Sigmoid colon (tissue), 6 donors: ENCODE measurements at regions not wholly inside any gene's neighbourhood (a gene's known extent, or its start where the extent isn't known, plus 50 kb on each side); places are given as distances from the start of the nearest gene placed in this dataset.

Experiments
- DNase-seq: peaks from one replicate; pipeline ENCODE4 v3.0.0-alpha.2; 2019
- H3K27ac ChIP-seq, 4 donors: fragments of 200-600 bp; sonication (generic); one replicate each; pipeline ENCODE4 v1.5.1; 2016 to 2019; ENCODE audit warnings: mild to moderate bottlenecking in 1 of 4
- H3K27me3 ChIP-seq, 3 donors: fragments of 200-600 bp; sonication (generic); one replicate each; pipeline ENCODE4 v1.5.1; 2019; ENCODE audit warnings: mild to moderate bottlenecking in 1 of 3
- H3K36me3 ChIP-seq, 4 donors: fragments of 200-600 bp; sonication (generic); one replicate each; pipeline ENCODE4 v1.5.1; 2016 to 2019
- H3K4me1 ChIP-seq, 4 donors: fragments of 200-600 bp; sonication (generic); one replicate each; pipeline ENCODE4 v1.5.1; 2017 to 2019
- H3K4me3 ChIP-seq, 4 donors: fragments of 200-600 bp; sonication (generic); one replicate each; pipeline ENCODE4 v1.5.1; 2017 to 2019; ENCODE audit warnings: mild to moderate bottlenecking in 2 of 4, moderate library complexity in 1 of 4
- H3K9me3 ChIP-seq, 4 donors: fragments of 200-600 bp in 3 of 4; sonication (generic) in 3 of 4; one replicate each; pipeline versions ENCODE4 v1.5.1 to v1.6.1; 2013 to 2019
- EP300 ChIP-seq, 4 donors: sonication (generic); formaldehyde crosslinking; IDR thresholded peaks; one replicate each; pipeline ENCODE4 v1.6.1; 2017; ENCODE audit warnings: antibody characterized with exemption in 4 of 4
- POLR2A ChIP-seq, 2 donors: fragments of 450-650 bp; IDR thresholded peaks; one replicate each; pipeline ENCODE4 v1.6.1; 2016; ENCODE audit warnings: antibody characterized with exemption in 2 of 2, mild to moderate bottlenecking in 2 of 2, moderate library complexity in 2 of 2
- POLR2AphosphoS5 ChIP-seq, 4 donors: sonication (generic); formaldehyde crosslinking; IDR thresholded peaks; one replicate each; pipeline ENCODE4 v1.6.1; 2017; ENCODE audit warnings: antibody characterized with exemption in 4 of 4
- WGBS, 2 donors: extraction: QIAGEN DNeasy Blood & Tissue Kit; methylation state at CpG; one replicate each; pipeline ENCODE4 v1.1.7; 2013; 5-methylcytosine and 5-hydroxymethylcytosine counted together
- intact Hi-C: fragments of 100-400 bp; cut with DNase I; formaldehyde crosslinking; loops from one replicate; pipeline ENCODE4 v1.15.1; 2023
- TF ChIP-seq, protein P1 (sequence below), 4 experiments: fragments of 450-650 bp in 3 of 4; fragments of 200-600 bp in 1 of 4; IDR thresholded peaks; one replicate each; pipeline ENCODE4 v1.5.1; 2016 to 2019; ENCODE audit warnings: antibody characterized with exemption in 4 of 4, mild to moderate bottlenecking in 3 of 4, moderate library complexity in 2 of 4
- donor health status: healthy with polysubstance abuse.
- donor health status: healthy.

DNA sequence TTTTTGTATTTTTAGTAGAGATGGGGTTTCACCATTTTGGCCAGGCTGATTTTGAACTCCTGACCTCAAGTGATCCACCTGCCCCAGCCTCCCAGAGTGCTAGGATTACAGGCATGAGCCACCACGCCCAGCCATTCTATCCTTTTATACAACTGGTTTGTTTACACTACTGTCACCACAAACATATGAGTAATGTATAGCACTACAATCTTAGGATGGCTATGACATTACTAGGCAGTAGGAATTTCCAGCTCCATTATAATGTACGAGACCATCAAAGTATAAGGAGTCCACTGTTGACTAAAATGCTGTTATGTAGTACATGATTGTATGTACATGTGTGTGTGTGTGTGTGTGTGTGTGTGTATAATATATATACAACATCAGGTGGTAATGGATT, 1126.1 kb upstream of the LRRN3 start:
- no peaks in the 10 kb centered on the region for H3K9me3 ChIP-seq
- WGBS, 2 donors, result 38 to 73% methylated on average over 2 of the region's 2 CpGs
- no peaks in the 10 kb centered on the region for H3K4me1 ChIP-seq
- intact Hi-C loops, result no loop called here
- no peaks in the 10 kb centered on the region for H3K36me3 ChIP-seq
- H3K27me3 ChIP-seq, result no peaks in the 10 kb centered on the region
- no peak for TF ChIP-seq POLR2A (IDR thresholded peaks at IDR 0.05)
- no peak for TF ChIP-seq POLR2AphosphoS5 (IDR thresholded peaks at IDR 0.05)
- no peak for TF ChIP-seq EP300 (IDR thresholded peaks at IDR 0.05)
- TF ChIP-seq, protein P1, sequence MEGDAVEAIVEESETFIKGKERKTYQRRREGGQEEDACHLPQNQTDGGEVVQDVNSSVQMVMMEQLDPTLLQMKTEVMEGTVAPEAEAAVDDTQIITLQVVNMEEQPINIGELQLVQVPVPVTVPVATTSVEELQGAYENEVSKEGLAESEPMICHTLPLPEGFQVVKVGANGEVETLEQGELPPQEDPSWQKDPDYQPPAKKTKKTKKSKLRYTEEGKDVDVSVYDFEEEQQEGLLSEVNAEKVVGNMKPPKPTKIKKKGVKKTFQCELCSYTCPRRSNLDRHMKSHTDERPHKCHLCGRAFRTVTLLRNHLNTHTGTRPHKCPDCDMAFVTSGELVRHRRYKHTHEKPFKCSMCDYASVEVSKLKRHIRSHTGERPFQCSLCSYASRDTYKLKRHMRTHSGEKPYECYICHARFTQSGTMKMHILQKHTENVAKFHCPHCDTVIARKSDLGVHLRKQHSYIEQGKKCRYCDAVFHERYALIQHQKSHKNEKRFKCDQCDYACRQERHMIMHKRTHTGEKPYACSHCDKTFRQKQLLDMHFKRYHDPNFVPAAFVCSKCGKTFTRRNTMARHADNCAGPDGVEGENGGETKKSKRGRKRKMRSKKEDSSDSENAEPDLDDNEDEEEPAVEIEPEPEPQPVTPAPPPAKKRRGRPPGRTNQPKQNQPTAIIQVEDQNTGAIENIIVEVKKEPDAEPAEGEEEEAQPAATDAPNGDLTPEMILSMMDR (IDR thresholded peaks at IDR 0.05), result no peak
- no peak overlapping the region for H3K27ac ChIP-seq
- H3K4me3 ChIP-seq, result no peak overlapping the region
- DNase-seq, result no peak

DNA sequence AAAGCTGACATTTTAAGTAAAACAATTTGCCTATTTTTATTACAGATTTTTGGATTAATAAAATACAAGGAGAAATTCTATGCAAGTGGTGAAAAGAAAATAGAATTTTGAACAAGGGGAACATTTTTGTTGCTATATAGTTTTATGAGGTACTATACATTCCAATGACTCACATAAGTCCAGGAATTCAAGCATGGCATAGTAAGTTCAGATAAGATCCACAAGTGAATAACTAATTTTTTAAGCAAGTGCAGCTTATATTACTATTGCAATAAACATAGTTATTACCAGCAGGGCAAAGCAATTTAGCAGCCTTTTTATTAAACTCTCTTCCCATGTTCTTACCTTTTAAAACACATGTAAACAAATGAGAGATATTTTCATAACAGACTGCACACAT, 1123.5 kb upstream of the LRRN3 start:
- intact Hi-C loops, result no loop called here

DNA sequence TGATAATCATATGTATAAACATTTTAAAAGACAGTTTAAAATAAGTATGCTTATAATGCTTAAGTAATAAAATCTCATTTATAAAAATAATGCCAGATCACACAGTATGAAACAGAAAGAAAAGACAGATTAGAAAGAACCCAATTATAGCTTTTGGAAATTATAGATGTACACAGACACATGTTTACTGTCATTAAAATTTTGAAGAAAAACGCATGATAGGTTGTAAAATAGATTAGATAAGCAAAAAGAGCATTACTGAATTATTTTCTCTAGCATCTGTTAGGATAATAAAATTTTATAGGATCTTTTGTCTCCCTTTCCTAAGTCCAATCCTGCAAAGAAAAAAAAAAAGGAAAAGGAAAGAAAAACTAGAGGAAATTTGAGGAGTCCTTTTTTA, 1107.3 kb upstream of the LRRN3 start:
- no peak overlapping the region for H3K27ac ChIP-seq
- intact Hi-C loops, result no loop called here
- WGBS, 2 donors, result 3 to 43% methylated on average over 1 of the region's 1 CpG
- H3K4me1 ChIP-seq, result no peaks in the 10 kb centered on the region
- TF ChIP-seq POLR2AphosphoS5 (IDR thresholded peaks at IDR 0.05) (no peak), EP300 (IDR thresholded peaks at IDR 0.05) (no peak), POLR2A (IDR thresholded peaks at IDR 0.05) (no peak)
- TF ChIP-seq, protein P1 (IDR thresholded peaks at IDR 0.05), result no peak
- no peak overlapping the region for H3K4me3 ChIP-seq
- H3K9me3 ChIP-seq, result no peaks in the 10 kb centered on the region
- H3K36me3 ChIP-seq, result no peaks in the 10 kb centered on the region
- H3K27me3 ChIP-seq, result no peaks in the 10 kb centered on the region
- DNase-seq, result no peak

More for the DNA sequence above, 1123.5 kb upstream of the LRRN3 start:
- no peak for TF ChIP-seq POLR2AphosphoS5 (IDR thresholded peaks at IDR 0.05)
- TF ChIP-seq POLR2A (IDR thresholded peaks at IDR 0.05), result no peak
- TF ChIP-seq, protein P1 (IDR thresholded peaks at IDR 0.05), result no peak
- no peak for TF ChIP-seq EP300 (IDR thresholded peaks at IDR 0.05)
- no peaks in the 10 kb centered on the region for H3K36me3 ChIP-seq
- no peak overlapping the region for H3K4me3 ChIP-seq
- DNase-seq, result no peak
- H3K27me3 ChIP-seq, result no peaks in the 10 kb centered on the region
- H3K4me1 ChIP-seq, result no peaks in the 10 kb centered on the region
- no peak overlapping the region for H3K27ac ChIP-seq
- no peaks in the 10 kb centered on the region for H3K9me3 ChIP-seq

DNA sequence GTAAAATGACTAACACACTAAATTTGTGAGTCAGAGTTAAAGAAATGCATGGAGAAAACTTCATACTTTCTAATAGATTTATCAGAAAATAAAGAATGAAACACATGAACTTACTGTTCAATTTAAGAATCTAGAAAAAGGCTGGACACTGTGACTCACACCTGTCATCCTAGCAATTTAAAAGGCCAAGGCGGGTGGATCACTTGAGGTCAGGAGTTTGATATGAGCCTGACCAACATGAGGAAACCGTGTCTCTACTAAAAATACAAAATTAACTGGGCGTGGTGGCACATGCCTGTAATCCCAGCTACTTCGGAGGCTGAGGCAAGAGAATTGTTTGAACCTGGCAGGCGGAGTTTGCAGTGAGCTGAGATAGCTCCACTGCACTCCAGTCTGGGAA, 1106.2 kb upstream of the LRRN3 start:
- Histone ChIP-seq H3K27ac (no peak overlapping the region), H3K27me3 (no peaks in the 10 kb centered on the region), H3K4me1 (no peaks in the 10 kb centered on the region), H3K9me3 (no peaks in the 10 kb centered on the region), H3K36me3 (no peaks in the 10 kb centered on the region), H3K4me3 (no peak overlapping the region)
- TF ChIP-seq POLR2A (IDR thresholded peaks at IDR 0.05) (no peak), EP300 (IDR thresholded peaks at IDR 0.05) (no peak), POLR2AphosphoS5 (IDR thresholded peaks at IDR 0.05) (no peak)
- TF ChIP-seq, protein P1 (IDR thresholded peaks at IDR 0.05), result no peak
- WGBS, 2 donors, result 45 to 75% methylated on average over 5 of the region's 5 CpGs
- no peak for DNase-seq
- intact Hi-C loops, result no loop called here

DNA sequence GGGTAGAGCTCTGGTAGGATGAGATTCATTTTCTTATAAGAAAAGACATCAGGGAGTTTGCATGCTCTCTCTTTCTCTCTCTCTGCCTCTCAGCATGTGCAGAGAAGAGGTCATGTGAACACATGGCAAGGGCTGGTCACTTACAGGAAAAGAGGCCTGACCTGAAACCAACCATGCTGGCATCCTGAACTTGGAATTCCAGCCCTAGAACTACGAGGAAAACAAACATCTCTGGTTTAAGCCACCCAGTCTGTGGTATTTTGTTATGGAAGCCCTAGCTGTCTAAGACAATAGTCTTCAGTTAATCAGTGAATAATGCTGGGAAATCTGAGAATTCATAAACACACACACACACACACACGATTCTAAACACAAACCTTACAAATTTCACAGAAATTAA, 1104.2 kb upstream of the LRRN3 start:
- H3K36me3 ChIP-seq, result no peaks in the 10 kb centered on the region
- no peak overlapping the region for H3K27ac ChIP-seq
- no peaks in the 10 kb centered on the region for H3K9me3 ChIP-seq
- WGBS, 2 donors, result 39 to 48% methylated on average over 2 of the region's 2 CpGs
- H3K4me3 ChIP-seq, result no peak overlapping the region
- no peak for DNase-seq
- no peaks in the 10 kb centered on the region for H3K4me1 ChIP-seq
- TF ChIP-seq POLR2AphosphoS5 (IDR thresholded peaks at IDR 0.05) (no peak), EP300 (IDR thresholded peaks at IDR 0.05) (no peak), POLR2A (IDR thresholded peaks at IDR 0.05) (no peak)
- TF ChIP-seq, protein P1 (IDR thresholded peaks at IDR 0.05), result no peak
- intact Hi-C loops, result no loop called here
- H3K27me3 ChIP-seq, result no peaks in the 10 kb centered on the region
